Brain pericyte (primary cell): ENCODE measurements at regions not wholly inside any gene's neighbourhood (a gene's known extent, or its start where the extent isn't known, plus 50 kb on each side); places are given as distances from the start of the nearest gene placed in this dataset.
"Not testable (repeated sequence)": the region's sequence is repeated elsewhere in the genome, so short reads cannot be mapped to it uniquely, and the experiment has no call there.

Experiments
- DNase-seq: peaks from one replicate; pipeline ENCODE4 v3.0.0-alpha.2; 2012; ENCODE audit warnings: low read depth, low spot score

- no peak for DNase-seq
Observed at GRCh38 chr5:89229331-89230070, 346.5 kb upstream of the MEF2C start.

DNA sequence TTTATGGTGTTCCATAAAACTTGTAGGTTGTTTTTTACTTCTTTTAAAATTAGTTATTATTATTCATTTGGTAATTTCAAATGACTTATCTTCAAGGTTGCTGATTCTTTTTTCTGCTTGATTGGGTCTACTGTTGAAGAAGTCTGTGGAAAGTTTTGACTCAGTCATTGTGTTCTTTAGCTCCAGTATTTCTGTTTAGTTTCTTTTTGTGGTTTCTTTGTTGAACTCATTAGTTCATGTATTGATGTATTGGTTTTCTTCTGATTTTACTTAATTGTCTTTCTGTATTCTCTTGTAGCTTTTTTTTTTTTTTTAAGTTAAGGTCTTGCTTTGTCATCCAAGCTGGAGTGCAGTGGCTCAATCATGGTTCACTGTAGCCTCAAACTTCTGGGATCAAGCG, 345.4 kb upstream of the MEF2C start:
- DNase-seq, result no peak

DNA sequence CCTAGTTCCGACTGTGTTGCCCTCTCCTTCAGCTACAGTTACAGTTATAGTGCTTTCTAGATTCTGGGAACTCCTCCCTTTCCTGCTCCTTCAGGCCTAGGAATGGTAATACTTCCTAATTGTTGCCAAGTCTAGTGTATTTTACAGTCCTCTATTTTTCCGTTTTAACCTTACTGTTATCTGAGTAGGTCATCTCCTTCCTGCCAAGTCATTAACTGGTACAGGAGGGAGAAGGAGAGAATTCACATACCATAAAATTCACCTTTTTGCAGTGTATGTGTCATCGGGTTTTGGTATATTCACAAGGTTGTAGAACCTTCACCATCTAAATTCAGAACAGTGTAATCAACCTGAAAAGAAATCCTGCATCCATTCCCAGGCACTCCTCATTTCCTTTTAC, 335.4 kb upstream of the MEF2C start:
- no peak for DNase-seq

GRCh38 chr5:89216606-89217005, 333.6 kb upstream of the MEF2C start:
- no peak for DNase-seq

DNA sequence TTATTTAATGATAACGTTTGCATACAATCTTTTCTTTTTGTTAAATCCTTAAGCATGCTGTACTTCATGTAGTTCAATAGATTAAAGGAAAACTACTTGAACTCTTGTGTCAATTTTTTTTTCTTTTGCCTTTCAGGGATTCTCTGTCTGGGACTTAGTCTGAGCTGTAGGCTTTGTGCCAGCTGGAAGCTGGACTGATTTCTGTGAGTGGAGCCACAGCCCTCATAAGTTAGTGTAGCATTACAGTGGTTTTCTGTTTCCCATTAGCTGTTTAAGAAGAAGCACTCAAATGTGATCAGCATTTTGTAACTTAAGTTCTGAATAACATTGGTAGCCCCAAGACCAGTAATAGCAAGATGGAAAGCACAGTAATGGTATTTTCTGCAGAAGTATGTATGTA, 330.6 kb upstream of the MEF2C start:
- DNase-seq, result no peak

DNA sequence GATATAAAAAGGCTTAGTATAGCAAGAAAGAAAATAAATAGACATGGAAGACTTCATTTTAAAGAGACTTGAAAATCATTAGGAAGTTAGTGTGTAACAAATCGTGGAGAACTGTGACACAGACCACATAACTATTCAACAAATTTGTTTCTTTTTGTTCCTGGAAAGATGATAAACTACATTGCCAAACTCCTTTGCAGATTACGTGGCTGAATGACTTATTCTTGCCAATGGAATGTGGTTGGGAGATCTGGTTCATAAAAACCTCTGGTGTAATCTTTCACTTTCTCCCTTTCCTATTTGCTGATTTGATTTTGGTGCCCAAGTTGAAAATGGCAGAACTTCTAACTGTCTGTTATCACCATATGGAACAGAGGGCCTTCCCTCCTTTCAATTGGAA, 328.9 kb upstream of the MEF2C start:
- DNase-seq, result no peak

DNA sequence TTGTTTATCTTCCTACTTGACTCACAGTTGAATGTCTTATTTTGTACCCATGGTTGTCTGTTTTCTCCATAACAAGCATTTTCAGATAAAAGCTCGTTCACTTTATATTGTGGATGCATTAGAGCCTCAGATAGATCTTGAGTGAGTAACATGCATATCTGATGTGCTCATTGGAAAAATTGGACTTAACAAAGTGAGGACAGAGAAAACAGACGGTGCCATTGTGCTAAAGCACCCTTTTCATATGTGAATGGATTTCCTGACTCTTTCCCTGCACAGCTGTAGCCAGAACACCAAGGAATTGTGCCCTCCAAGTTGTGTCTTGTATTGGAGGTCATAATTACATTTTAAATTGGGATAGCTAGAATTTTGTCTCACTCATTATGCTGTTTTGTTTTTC, 325.8 kb upstream of the MEF2C start:
- DNase-seq, result no peak

DNA sequence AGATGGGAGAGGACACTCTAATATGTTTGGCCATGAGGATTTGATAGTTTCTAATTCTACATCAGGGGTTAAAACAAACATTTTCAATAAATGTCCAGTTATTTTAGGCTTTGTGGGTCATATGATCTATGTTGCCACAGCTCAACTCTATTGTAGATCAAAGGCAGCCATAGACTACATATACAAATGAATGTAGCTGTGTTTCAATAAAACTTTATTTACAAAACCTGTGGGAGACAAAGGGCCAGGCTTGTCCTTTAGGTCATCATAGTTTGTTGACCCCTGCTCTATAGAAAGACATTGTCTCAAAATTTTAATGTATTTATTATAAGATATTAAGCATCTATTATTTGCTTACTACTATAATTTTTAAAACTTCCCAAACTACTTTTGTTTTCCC, 325.4 kb upstream of the MEF2C start:
- no peak for DNase-seq

DNA sequence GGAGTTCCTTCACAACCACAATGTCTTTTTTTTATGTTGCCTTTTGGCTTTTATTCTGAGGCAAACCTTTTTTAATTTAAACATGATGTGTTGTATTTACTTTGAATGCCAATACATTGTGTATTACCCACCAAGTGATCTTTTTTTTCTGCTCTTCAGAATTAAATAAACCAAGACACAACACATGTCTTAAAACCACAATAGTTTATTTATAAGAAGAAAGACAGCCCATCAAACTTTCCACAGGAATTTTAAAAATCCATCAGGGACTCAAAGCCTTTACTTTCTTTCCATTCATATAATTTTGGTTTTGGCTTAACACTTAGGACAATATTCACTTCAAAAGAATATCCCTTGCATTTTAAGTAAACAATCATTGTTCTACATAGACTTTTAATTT, 321.8 kb upstream of the MEF2C start:
- DNase-seq, result no peak

DNA sequence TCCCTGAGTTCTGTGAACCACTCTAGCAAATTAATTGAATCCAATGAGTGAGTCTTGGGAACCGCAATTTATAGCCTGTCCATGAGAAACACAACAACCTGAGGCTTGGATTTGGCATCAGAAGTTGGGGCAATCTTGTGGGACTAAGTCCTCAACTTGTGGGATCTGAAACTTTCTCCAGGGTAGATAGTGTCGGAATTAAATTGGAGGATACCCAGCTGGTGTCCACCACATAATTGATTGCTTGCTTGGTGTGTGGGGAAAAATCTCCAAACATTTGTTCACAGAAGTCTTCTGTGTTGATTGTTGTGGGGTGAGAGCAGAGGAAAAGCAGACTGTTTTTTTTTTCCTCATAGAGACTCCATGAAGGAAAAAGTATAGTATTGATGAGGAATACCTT, 320.6 kb upstream of the MEF2C start:
- no peak for DNase-seq

DNA sequence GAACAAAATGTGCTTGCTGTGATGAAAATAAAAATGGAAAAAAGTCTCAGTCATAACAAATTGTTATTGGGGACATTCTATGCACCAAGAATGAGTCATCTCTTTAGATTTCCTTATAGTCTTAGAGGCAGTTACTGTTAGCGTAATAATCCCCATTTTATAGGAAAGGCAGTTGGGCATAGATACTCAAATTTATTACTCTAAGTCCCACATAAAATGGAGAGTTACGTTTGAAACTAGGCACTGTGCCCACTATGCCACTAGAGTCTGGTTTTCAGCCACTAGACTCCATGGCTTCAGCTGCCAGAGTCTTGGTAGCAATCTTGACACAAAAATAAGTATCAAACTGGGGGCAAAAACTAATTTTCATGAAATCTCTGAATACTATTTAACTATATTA, 317.9 kb upstream of the MEF2C start:
- DNase-seq, result no peak

DNA sequence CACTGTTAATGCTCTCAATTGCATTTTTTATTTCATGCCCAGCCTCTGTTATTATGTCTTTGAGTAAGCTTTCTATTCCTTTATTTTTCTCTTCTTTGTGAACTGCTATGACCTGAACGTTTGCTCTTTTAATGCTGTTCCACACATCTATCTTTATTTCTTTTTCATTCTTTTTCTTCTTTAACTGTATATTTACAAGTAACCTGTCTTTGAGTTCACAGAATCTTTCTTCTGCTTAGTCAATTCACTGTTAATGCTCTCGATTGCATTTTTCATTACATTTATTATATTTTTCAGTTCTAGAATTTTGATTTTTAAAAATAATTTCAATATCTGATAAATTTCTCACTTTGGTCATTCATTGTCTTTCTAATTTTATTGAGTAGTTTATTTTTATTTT, 316.3 kb upstream of the MEF2C start:
- DNase-seq, result no peak

- no peak for DNase-seq
Observed at GRCh38 chr5:89191374-89191773, 308.4 kb upstream of the MEF2C start.

GRCh38 chr5:89190515-89191265, 307.7 kb upstream of the MEF2C start:
- no peak for DNase-seq

DNA sequence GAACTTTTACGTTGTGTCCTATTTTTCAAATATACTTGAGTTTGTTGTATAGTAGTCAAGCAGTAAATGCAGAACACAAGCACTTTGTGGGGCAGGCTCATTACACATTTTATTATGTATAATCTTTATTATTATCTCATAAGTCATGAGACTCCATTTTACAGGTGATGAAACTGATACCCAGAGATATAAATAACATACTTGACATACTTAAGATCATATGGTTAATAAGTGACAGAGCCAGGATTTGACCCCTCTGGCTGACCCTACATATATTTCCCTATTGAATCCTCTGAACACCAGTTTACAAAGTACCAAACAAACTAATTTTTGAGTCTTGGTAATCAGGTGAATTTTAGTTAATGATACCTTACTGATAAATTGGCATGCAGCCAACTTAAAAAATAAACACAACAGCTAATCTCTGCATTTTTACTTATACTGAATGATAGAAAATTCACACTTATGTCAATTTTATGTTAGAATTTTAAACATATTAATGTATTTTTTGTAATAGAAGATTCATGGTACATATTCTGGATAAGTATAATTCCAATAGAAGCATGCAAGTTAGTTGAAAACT, 305.0 kb upstream of the MEF2C start:
- DNase-seq, result no peak

GRCh38 chr5:89187268-89187667, 304.3 kb upstream of the MEF2C start:
- DNase-seq, result no peak

DNA sequence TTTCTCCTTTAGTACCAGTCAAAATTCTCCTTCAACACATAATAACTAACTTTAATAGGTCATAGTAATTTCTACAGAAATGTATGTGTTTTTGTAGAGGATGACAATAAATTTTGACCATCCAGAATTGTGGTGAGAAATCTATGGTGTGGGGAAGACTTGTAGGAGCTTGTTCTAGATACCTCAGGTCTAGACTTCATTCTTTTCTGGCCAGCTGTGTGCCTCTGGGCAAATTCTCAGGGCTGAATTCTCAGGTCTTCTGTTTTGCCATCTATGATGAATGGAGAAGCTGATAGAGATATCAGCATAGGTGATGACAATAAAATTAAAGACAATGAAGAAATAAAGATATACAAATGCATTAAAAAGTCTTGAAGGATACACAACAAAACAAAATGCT, 298.6 kb upstream of the MEF2C start:
- no peak for DNase-seq

GRCh38 chr5:89179731-89180130, 296.7 kb upstream of the MEF2C start:
- DNase-seq, result no peak

DNA sequence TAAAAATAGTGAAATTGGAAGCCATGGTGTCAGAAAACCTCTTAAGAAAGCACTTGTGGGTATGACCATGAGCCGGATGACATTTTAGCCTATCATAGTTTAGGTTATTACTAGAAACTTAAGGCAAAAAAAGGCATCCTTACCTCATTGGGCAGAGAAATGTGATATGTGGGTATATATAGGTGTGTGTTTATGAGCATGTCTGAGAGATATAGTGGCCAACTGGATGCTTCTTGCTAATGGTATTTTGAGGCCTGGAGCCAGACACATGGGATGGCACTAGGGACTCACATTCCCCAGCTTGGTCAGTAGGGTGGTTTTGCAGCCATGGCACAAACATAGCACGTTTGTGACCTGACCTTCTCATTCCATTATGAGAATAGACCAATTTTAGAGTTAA, 295.6 kb upstream of the MEF2C start:
- DNase-seq, result no peak

- no peak for DNase-seq
Observed at GRCh38 chr5:89173528-89173927, 290.5 kb upstream of the MEF2C start.

DNA sequence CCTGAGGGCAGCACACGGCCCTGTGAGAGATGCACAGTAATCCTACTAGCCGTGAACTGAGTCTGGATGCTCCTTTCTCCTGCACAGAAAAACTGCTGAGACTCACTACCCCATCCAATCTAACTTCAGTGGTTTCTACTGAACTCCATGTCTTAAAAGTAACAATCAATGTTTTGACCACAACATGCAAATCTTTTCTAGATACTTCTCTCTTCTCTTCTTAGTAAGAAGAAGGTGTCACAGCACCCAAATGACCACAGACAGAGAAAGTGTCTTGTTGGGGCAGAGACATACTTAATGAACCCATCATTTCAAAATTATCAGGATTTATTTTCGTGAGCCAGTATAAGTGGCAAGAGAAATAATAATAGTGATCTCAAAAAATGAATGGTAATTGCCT, 285.8 kb upstream of the MEF2C start:
- DNase-seq, result no peak

GRCh38 chr5:89164703-89165102, 281.7 kb upstream of the MEF2C start:
- not testable (repeated sequence) for DNase-seq

DNA sequence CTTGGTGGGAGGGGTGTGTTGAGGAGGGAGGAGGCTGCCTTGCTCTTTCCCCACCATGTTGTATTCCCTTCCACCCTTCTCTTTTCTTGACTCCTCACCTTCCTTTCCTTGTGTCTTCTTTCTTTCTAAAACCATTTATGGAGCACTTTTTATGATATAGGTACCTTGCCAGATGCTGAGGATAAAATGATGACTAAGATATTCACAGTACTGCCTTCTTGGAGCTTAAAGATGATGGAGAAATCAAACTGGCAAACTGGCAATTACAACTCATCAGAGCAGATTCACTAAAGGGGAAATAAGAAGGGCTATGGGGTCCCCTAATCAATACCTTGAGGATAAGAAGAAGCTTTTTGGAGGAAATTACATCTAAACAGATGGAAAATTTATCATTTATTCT, 273.2 kb upstream of the MEF2C start:
- DNase-seq, result no peak
